PC-9 (cell line): ENCODE measurements at regions not wholly inside any gene's neighbourhood (a gene's known extent, or its start where the extent isn't known, plus 50 kb on each side); places are given as distances from the start of the nearest gene placed in this dataset.

Source experiments
- BruUV-seq: library from RNA; stranded (reverse); fragments of 400-500 nt; replicated peaks from 2 replicates; lab custom pipeline; 2021; lab: Mats Ljungman, UMichigan
- CTCF ChIA-PET: fragments of 300-600 bp; sonication (Branson Sonifier 250); formaldehyde crosslinking; loops from one replicate; lab custom pipeline; 2022; ENCODE audit warnings: antibody characterized with exemption; lab: Charles Lee
- POLR2A ChIA-PET: fragments of 300-600 bp; sonication (Branson Sonifier 250); formaldehyde crosslinking; loops from one replicate; lab custom pipeline; 2022; ENCODE audit warnings: antibody characterized with exemption; ENCODE audit not compliant: unreplicated experiment; lab: Charles Lee
- DNase-seq, 2 experiments: peaks; one replicate each; pipeline versions ENCODE4 v3.0.0 to v3.0.0-alpha.2; 2015 to 2022; ENCODE audit warnings: mixed read lengths in 1 of 2
- H2AFZ ChIP-seq: fragments of 200-600 bp; sonication (generic); 2 replicates; pipeline ENCODE4 v1.8.1; 2017; ENCODE audit warnings: antibody characterized with exemption
- H3F3A ChIP-seq: fragments of 200-600 bp; sonication (generic); 2 replicates; pipeline ENCODE4 v1.8.1; 2017; ENCODE audit warnings: antibody characterized with exemption, mild to moderate bottlenecking, low read depth; ENCODE audit not compliant: insufficient read depth
- H3K27ac ChIP-seq: fragments of 200-600 bp; sonication (generic); 2 replicates; pipeline ENCODE4 v1.6.1; 2016; ENCODE audit warnings: mixed run types
- H3K27me3 ChIP-seq: fragments of 200-600 bp; sonication (generic); 2 replicates; pipeline ENCODE4 v1.6.1; 2016; ENCODE audit warnings: low read depth, mixed run types; ENCODE audit not compliant: insufficient read depth
- H3K36me3 ChIP-seq: fragments of 200-600 bp; sonication (generic); 2 replicates; pipeline ENCODE4 v1.6.1; 2016; ENCODE audit warnings: low read depth, mixed run types
- H3K4me1 ChIP-seq: fragments of 200-600 bp; sonication (generic); replicated peaks from 2 replicates; pipeline ENCODE4 v1.6.1; 2016; ENCODE audit warnings: mixed run types; ENCODE audit not compliant: insufficient read depth
- H3K4me2 ChIP-seq: fragments of 200-600 bp; sonication (generic); 2 replicates; pipeline ENCODE4 v1.6.1; 2017; ENCODE audit warnings: mixed run types
- H3K4me3 ChIP-seq: fragments of 200-600 bp; sonication (generic); 2 replicates; pipeline ENCODE4 v1.6.1; 2016; ENCODE audit warnings: mixed run types
- H3K79me2 ChIP-seq: fragments of 200-600 bp; sonication (generic); 2 replicates; pipeline ENCODE4 v1.6.1; 2017; ENCODE audit warnings: low read depth, mixed run types
- H3K9me2 ChIP-seq: fragments of 200-600 bp; sonication (generic); 2 replicates; pipeline ENCODE4 v1.8.1; 2017; ENCODE audit warnings: mild to moderate bottlenecking; ENCODE audit not compliant: insufficient read depth
- H3K9me3 ChIP-seq: fragments of 200-600 bp; sonication (generic); 2 replicates; pipeline ENCODE4 v1.8.1; 2016; ENCODE audit warnings: low read depth; ENCODE audit not compliant: insufficient read depth
- H4K20me1 ChIP-seq: fragments of 200-600 bp; sonication (generic); 2 replicates; pipeline ENCODE4 v1.8.1; 2017; ENCODE audit not compliant: insufficient read depth
- EZH2 ChIP-seq: fragments of 200-600 bp; sonication (generic); IDR thresholded peaks from 2 replicates; pipeline ENCODE4 v1.8.0; 2017; ENCODE audit warnings: antibody characterized with exemption, low read depth
- intact Hi-C: fragments of 100-400 bp; cut with micrococcal nuclease; formaldehyde crosslinking; loops from one replicate; pipeline ENCODE4 v1.10.0; 2022; ENCODE audit not compliant: unreplicated experiment
- TF ChIP-seq, protein P1 (sequence below): fragments of 200-600 bp; sonication (generic); conservative IDR thresholded peaks from 2 replicates; pipeline ENCODE4 v1.6.1; 2017; ENCODE audit warnings: mixed run types, antibody characterized with exemption, mild to moderate bottlenecking, moderate library complexity

DNA sequence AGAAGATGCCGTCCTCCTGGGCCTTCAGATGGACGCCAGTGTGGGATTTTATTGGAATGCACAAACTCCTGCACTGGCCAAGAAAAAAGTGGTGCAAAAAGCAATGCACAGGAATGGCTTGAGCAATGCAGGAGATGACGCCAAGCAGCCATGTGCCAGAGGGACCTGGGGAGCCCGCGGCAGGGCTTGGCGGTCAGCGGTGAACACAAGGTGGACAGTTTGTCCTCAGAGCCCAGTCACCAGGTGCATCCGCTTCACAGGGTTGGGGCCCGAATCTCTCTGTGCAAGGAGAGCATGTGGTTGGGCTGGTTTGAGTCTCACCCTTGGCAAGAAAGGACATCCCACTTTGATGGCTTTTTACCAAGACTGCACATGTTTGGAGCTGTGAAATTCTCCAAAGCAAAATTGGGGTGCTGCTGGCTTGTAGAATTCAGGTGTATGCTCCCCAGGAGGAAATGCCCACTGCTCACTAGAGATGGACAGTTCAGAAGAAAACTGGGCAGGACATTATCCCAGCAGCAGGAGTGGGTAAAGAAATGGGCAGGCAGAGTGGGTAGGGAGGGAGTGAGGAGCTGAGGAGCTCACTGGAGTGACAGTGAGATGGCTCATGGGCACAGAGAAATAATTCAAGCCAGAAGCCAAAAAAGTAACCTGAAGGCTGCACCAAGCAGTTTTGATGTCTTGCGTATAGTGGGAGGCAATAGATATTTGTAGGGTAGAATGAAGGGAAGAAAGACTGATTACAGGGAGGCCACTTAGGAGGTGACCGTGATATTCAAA, 463.9 kb downstream of the MTRR start:
- Histone ChIP-seq H3K79me2 (no peaks in the 10 kb centered on the region), H3K36me3 (no peaks in the 10 kb centered on the region), H3K9me2 (no peaks in the 10 kb centered on the region), H3K27me3 (peaks cover 65% of the 10 kb centered on the region), H3K4me1 (no peaks in the 10 kb centered on the region), H3K4me2 (no peak overlapping the region), H4K20me1 (no peaks in the 10 kb centered on the region), H3F3A (no peaks in the 10 kb centered on the region), H3K9me3 (no peaks in the 10 kb centered on the region), H2AFZ (no peak overlapping the region), H3K27ac (no peak overlapping the region), H3K4me3 (no peak overlapping the region)
- BruUV-seq = no TSS peak
- DNase-seq = no peak
- intact Hi-C loops = no loop called here
- TF ChIP-seq, protein P1, sequence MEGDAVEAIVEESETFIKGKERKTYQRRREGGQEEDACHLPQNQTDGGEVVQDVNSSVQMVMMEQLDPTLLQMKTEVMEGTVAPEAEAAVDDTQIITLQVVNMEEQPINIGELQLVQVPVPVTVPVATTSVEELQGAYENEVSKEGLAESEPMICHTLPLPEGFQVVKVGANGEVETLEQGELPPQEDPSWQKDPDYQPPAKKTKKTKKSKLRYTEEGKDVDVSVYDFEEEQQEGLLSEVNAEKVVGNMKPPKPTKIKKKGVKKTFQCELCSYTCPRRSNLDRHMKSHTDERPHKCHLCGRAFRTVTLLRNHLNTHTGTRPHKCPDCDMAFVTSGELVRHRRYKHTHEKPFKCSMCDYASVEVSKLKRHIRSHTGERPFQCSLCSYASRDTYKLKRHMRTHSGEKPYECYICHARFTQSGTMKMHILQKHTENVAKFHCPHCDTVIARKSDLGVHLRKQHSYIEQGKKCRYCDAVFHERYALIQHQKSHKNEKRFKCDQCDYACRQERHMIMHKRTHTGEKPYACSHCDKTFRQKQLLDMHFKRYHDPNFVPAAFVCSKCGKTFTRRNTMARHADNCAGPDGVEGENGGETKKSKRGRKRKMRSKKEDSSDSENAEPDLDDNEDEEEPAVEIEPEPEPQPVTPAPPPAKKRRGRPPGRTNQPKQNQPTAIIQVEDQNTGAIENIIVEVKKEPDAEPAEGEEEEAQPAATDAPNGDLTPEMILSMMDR = no peak
- TF ChIP-seq EZH2 = no peak
- ChIA-PET CTCF (no interaction called here), POLR2A (no interaction called here)

GRCh38 chr5:8333485-8333884, 464.5 kb downstream of the MTRR start:
- Histone ChIP-seq H3K9me2 (no peaks in the 10 kb centered on the region), H3K27me3 (peaks cover 60% of the 10 kb centered on the region), H3K36me3 (no peaks in the 10 kb centered on the region), H3F3A (no peaks in the 10 kb centered on the region), H3K4me1 (no peaks in the 10 kb centered on the region), H3K9me3 (no peaks in the 10 kb centered on the region), H3K4me3 (no peak overlapping the region), H3K79me2 (no peaks in the 10 kb centered on the region), H4K20me1 (no peaks in the 10 kb centered on the region), H3K4me2 (no peak overlapping the region), H3K27ac (no peak overlapping the region), H2AFZ (no peak overlapping the region)
- intact Hi-C loops = no loop called here
- TF ChIP-seq, protein P1 = no peak
- TF ChIP-seq EZH2 = no peak
- no TSS peak for BruUV-seq
- CTCF ChIA-PET = no interaction called here
- POLR2A ChIA-PET = interaction anchor here (0.6 kb wide), 1 partner anchor 481 kb away, joined by 3 read pairs; no protein-coding TSS in a partner anchor
- no peak for DNase-seq

DNA sequence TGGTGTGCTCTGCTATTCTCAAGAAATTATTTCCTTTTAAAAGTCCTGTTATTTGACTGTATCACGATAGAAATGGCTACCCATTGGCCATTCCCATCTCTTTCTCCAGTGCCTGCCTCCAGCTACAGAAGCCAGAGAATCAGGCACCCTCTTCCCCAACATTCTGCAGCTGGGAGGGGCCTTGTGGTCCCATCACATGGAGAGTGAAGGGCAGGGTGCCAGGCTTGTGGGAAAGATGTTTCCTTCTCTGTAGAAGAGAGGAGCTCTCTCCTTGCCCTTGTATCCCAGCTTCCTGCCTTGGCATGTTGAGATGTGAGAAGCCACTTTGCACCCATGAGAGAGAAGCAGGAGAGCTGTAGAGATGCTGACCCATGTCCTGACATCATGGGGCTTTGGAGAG, 465.0 kb downstream of the MTRR start:
- H3K4me1 ChIP-seq = no peaks in the 10 kb centered on the region
- H3K9me3 ChIP-seq = no peaks in the 10 kb centered on the region
- H3K27me3 ChIP-seq = peaks cover 56% of the 10 kb centered on the region
- intact Hi-C loops = no loop called here
- H2AFZ ChIP-seq = no peak overlapping the region
- BruUV-seq = no TSS peak
- DNase-seq = no peak
- no peak overlapping the region for H3K4me3 ChIP-seq
- ChIA-PET POLR2A (interaction anchor here (0.6 kb wide), 2 partner anchors 47 to 481 kb away, joined by 3 to 11 read pairs; no protein-coding TSS in a partner anchor), CTCF (no interaction called here)
- no peaks in the 10 kb centered on the region for H3F3A ChIP-seq
- H4K20me1 ChIP-seq = no peaks in the 10 kb centered on the region
- H3K36me3 ChIP-seq = no peaks in the 10 kb centered on the region
- no peak overlapping the region for H3K27ac ChIP-seq
- no peaks in the 10 kb centered on the region for H3K79me2 ChIP-seq
- H3K9me2 ChIP-seq = no peaks in the 10 kb centered on the region
- TF ChIP-seq, protein P1 = no peak
- TF ChIP-seq EZH2 = no peak
- no peak overlapping the region for H3K4me2 ChIP-seq
